OCI-LY7 (cell line): ENCODE measurements at regions not wholly inside any gene's neighbourhood (a gene's known extent, or its start where the extent isn't known, plus 50 kb on each side); places are given as distances from the start of the nearest gene placed in this dataset.

Experiments used
- EZH2phosphoT487 ChIP-seq: fragments of 200-600 bp; sonication (generic); IDR thresholded peaks from 2 replicates; pipeline ENCODE4 v1.6.1; 2018; ENCODE audit warnings: low read depth, borderline replicate concordance, mild to moderate bottlenecking, mixed run types, antibody characterized with exemption, low read length, moderate library complexity, mixed read lengths
- TF ChIP-seq, protein P1 (sequence below): fragments of 200-600 bp; sonication (generic); conservative IDR thresholded peaks from 2 replicates; pipeline ENCODE4 v1.5.1; 2014; ENCODE audit warnings: mild to moderate bottlenecking, antibody characterized with exemption, low read length, moderate library complexity, mixed read lengths

DNA sequence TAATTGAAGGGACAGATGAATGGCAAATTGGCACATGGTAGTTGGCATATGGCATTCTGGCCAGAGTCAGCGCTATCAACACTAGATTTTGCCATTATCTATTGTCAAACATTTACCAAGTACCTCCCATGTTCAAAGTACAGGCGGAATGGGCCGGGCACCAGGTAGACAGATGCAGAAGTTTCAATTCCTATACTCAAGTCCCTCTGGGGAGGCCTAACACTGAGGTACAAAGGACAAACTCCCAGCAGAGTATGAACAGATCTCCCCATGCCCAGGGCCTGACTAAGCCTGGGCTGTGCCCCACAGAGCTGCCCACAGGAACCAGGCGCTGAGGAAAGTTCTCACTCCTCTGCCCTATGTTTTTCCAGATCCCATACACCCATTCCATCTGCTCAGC, 257.5 kb upstream of the KLHL29 start:
- TF ChIP-seq, protein P1, sequence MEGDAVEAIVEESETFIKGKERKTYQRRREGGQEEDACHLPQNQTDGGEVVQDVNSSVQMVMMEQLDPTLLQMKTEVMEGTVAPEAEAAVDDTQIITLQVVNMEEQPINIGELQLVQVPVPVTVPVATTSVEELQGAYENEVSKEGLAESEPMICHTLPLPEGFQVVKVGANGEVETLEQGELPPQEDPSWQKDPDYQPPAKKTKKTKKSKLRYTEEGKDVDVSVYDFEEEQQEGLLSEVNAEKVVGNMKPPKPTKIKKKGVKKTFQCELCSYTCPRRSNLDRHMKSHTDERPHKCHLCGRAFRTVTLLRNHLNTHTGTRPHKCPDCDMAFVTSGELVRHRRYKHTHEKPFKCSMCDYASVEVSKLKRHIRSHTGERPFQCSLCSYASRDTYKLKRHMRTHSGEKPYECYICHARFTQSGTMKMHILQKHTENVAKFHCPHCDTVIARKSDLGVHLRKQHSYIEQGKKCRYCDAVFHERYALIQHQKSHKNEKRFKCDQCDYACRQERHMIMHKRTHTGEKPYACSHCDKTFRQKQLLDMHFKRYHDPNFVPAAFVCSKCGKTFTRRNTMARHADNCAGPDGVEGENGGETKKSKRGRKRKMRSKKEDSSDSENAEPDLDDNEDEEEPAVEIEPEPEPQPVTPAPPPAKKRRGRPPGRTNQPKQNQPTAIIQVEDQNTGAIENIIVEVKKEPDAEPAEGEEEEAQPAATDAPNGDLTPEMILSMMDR = no peak
- TF ChIP-seq EZH2phosphoT487 = no peak
